Loucy (cell line): ENCODE measurements at regions not wholly inside any gene's neighbourhood (a gene's known extent, or its start where the extent isn't known, plus 50 kb on each side); places are given as distances from the start of the nearest gene placed in this dataset.

Experiments used
- EZH2phosphoT487 ChIP-seq: fragments of 200-600 bp; IDR thresholded peaks from 2 replicates; pipeline ENCODE4 v1.6.1; 2018; ENCODE audit warnings: antibody characterized with exemption, mild to moderate bottlenecking, moderate library complexity, borderline replicate concordance
- TF ChIP-seq, protein P1 (sequence below): fragments of 200-600 bp; sonication (generic); conservative IDR thresholded peaks from 2 replicates; pipeline ENCODE4 v1.5.1; 2014; ENCODE audit warnings: mild to moderate bottlenecking, antibody characterized with exemption, low read length

DNA sequence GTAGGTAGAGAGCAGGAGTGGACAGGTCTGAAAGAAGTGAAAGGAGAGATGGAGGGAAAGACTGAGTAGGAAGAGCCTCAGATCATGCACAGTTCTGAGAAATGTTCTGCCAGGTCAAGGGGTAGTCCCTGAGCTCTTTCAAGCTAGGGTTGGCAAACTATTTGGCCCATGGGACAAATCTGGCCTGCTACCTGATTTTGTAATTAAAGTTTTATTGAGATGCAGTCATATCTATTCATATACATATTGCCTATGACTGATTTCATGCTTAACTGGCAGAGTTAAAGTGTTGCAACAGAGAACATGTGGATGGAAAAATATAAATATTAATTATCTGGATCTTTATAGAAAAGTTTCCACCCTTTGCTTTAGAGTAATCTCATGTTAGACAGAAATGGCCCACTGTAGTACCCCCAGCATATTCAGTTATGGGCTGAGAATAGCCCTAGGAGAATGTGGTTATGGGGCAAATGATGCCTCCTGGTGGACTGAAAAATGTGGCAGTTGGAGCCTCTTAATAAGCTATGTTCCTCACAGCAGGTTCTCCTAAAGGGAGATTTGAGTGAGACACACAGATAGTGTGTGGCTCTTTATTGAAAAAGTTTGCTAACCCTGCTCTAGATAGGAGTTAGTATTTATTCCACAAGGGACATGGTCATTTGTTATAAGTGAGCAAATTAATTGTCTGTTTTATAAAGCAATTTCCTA is 476.9 kb downstream of the LRIG3 start:
- TF ChIP-seq, protein P1, sequence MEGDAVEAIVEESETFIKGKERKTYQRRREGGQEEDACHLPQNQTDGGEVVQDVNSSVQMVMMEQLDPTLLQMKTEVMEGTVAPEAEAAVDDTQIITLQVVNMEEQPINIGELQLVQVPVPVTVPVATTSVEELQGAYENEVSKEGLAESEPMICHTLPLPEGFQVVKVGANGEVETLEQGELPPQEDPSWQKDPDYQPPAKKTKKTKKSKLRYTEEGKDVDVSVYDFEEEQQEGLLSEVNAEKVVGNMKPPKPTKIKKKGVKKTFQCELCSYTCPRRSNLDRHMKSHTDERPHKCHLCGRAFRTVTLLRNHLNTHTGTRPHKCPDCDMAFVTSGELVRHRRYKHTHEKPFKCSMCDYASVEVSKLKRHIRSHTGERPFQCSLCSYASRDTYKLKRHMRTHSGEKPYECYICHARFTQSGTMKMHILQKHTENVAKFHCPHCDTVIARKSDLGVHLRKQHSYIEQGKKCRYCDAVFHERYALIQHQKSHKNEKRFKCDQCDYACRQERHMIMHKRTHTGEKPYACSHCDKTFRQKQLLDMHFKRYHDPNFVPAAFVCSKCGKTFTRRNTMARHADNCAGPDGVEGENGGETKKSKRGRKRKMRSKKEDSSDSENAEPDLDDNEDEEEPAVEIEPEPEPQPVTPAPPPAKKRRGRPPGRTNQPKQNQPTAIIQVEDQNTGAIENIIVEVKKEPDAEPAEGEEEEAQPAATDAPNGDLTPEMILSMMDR: peak; percentile 70
- TF ChIP-seq EZH2phosphoT487: no peak
